ENCODE measurements at regions not wholly inside any gene's neighbourhood (a gene's known extent, or its start where the extent isn't known, plus 50 kb on each side); places are given as distances from the start of the nearest gene placed in this dataset.

GRCh38 chr21:35547946-35548774 lies 499.1 kb upstream of the RUNX1 start:
- DNase-seq (no peak), ATAC-seq (ENCODE audit: low read depth) (no peak)
- CTCF ChIA-PET, result no interaction called here
- no peak for TF ChIP-seq CTCF (IDR thresholded peaks at IDR 0.05)
- POLR2A ChIA-PET, result no interaction called here
- H3K4me3 Mint-ChIP-seq, result no peak overlapping the region
- no peaks in the 10 kb centered on the region for H3K4me1 Mint-ChIP-seq
- H3K9me3 Mint-ChIP-seq, result no peaks in the 10 kb centered on the region
- no peak overlapping the region for H3K27ac Mint-ChIP-seq
- no peaks in the 10 kb centered on the region for H3K36me3 Mint-ChIP-seq (ENCODE audit: low read depth)
- H3K27me3 Mint-ChIP-seq, result peaks cover 17% of the 10 kb centered on the region
- intact Hi-C loops (cut with micrococcal nuclease), result no loop called here

- Mint-ChIP-seq H3K4me1 (no peaks in the 10 kb centered on the region), H3K27me3 (peaks cover 14% of the 10 kb centered on the region), H3K4me3 (no peak overlapping the region), H3K36me3 (ENCODE audit: low read depth) (no peaks in the 10 kb centered on the region), H3K27ac (no peak overlapping the region), H3K9me3 (no peaks in the 10 kb centered on the region)
- ATAC-seq (ENCODE audit: low read depth), result no peak
- POLR2A ChIA-PET, result no interaction called here
- CTCF ChIA-PET, result no interaction called here
- TF ChIP-seq CTCF (IDR thresholded peaks at IDR 0.05), result no peak
- intact Hi-C loops (cut with micrococcal nuclease), result no loop called here
- DNase-seq, result no peak
Observed at GRCh38 chr21:35543746-35544145, 494.6 kb upstream of the RUNX1 start.

- Mint-ChIP-seq H3K9me3 (peaks cover 4% of the 10 kb centered on the region), H3K36me3 (ENCODE audit: low read depth) (no peaks in the 10 kb centered on the region), H3K27ac (no peak overlapping the region), H3K27me3 (peaks cover 12% of the 10 kb centered on the region), H3K4me1 (no peaks in the 10 kb centered on the region), H3K4me3 (no peak overlapping the region)
- no peak for TF ChIP-seq CTCF (IDR thresholded peaks at IDR 0.05)
- POLR2A ChIA-PET, result no interaction called here
- intact Hi-C loops (cut with micrococcal nuclease), result no loop called here
- ATAC-seq (ENCODE audit: low read depth) (no peak), DNase-seq (no peak)
- CTCF ChIA-PET, result no interaction called here
Observed at GRCh38 chr21:35540950-35541638, 492.0 kb upstream of the RUNX1 start.

GRCh38 chr21:35538386-35538785 lies 489.3 kb upstream of the RUNX1 start:
- Mint-ChIP-seq H3K27ac (no peak overlapping the region), H3K36me3 (ENCODE audit: low read depth) (no peaks in the 10 kb centered on the region), H3K4me1 (no peaks in the 10 kb centered on the region), H3K4me3 (no peak overlapping the region), H3K27me3 (peaks cover 3% of the 10 kb centered on the region), H3K9me3 (peaks cover 9% of the 10 kb centered on the region)
- ATAC-seq (ENCODE audit: low read depth) (no peak), DNase-seq (no peak)
- ChIA-PET POLR2A (no interaction called here), CTCF (no interaction called here)
- TF ChIP-seq CTCF (IDR thresholded peaks at IDR 0.05), result no peak
- intact Hi-C loops (cut with micrococcal nuclease), result no loop called here

- intact Hi-C loops (cut with micrococcal nuclease), result no loop called here
- TF ChIP-seq CTCF (IDR thresholded peaks at IDR 0.05), result no peak
- Mint-ChIP-seq H3K9me3 (peaks cover 9% of the 10 kb centered on the region), H3K4me1 (no peaks in the 10 kb centered on the region), H3K27ac (no peak overlapping the region), H3K27me3 (no peaks in the 10 kb centered on the region), H3K36me3 (ENCODE audit: low read depth) (no peaks in the 10 kb centered on the region), H3K4me3 (no peak overlapping the region)
- DNase-seq (no peak), ATAC-seq (ENCODE audit: low read depth) (no peak)
- POLR2A ChIA-PET, result no interaction called here
- CTCF ChIA-PET, result no interaction called here
Observed at GRCh38 chr21:35537604-35538003, 488.5 kb upstream of the RUNX1 start.

All from activated B cell treated with CpG ODN at 0.5 μM for 24 hours (primary cell).